HUES64 (cell line): ENCODE measurements at regions not wholly inside any gene's neighbourhood (a gene's known extent, or its start where the extent isn't known, plus 50 kb on each side); places are given as distances from the start of the nearest gene placed in this dataset.

Experiments
- H3K27ac ChIP-seq: 2 replicates; pipeline ENCODE4 v1.7.0; 2013; ENCODE audit warnings: low read depth, low read length, inconsistent platforms
- H3K27me3 ChIP-seq: 2 replicates; pipeline ENCODE4 v1.6.1; 2013; ENCODE audit warnings: mild to moderate bottlenecking, low read length; ENCODE audit not compliant: insufficient read depth
- H3K36me3 ChIP-seq: 2 replicates; pipeline ENCODE4 v1.6.1; 2013; ENCODE audit warnings: mild to moderate bottlenecking, low read length; ENCODE audit not compliant: insufficient read depth
- H3K4me1 ChIP-seq: 2 replicates; pipeline ENCODE4 v1.6.1; 2013; ENCODE audit warnings: mild to moderate bottlenecking, low read length, moderate library complexity; ENCODE audit not compliant: insufficient read depth
- H3K4me3 ChIP-seq: 2 replicates; pipeline ENCODE4 v1.5.1; 2013; ENCODE audit warnings: mild to moderate bottlenecking, low read length, moderate library complexity
- H3K9ac ChIP-seq: 2 replicates; pipeline ENCODE4 v1.6.1; 2013; ENCODE audit warnings: mild to moderate bottlenecking, low read depth, low read length
- H3K9me3 ChIP-seq: 2 replicates; pipeline ENCODE4 v1.6.1; 2013; ENCODE audit warnings: low read depth, low read length; ENCODE audit not compliant: insufficient read depth
- WGBS: fragments of 150-250, 120-280 bp; methylation state at CpG from one replicate; pipeline ENCODE4 v1.1.7; 2013; ENCODE audit warnings: missing lambda C conversion rate; 5-methylcytosine and 5-hydroxymethylcytosine counted together

GRCh38 chr2:17068021-17068420 lies 402.4 kb upstream of the CYRIA start:
- Histone ChIP-seq H3K4me1 (no peaks in the 10 kb centered on the region), H3K27me3 (no peaks in the 10 kb centered on the region), H3K4me3 (no peak overlapping the region), H3K9ac (no peak overlapping the region), H3K36me3 (no peaks in the 10 kb centered on the region), H3K9me3 (peaks cover 10% of the 10 kb centered on the region), H3K27ac (no peak overlapping the region)
- WGBS = 91% methylated on average over 4 of the region's 4 CpGs

DNA sequence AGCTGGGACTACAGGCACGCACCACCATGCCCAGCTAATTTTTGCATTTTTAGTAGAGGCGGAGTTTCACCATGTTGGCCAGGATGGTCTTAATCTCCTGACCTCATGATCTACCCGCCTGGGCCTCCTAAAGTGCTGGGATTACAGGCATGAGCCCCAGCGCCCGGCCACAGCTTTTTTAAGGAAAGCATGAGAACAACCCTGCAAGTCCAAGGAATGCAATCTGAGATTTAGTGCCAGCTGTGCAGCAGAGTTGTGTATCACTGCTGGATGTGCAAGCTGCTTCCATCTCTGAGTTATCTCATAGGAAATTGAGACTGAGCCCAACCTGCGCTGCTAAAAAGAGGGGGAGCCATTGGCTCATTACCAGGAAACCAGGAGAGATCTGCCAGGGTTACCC lies 399.9 kb upstream of the CYRIA start:
- no peak overlapping the region for H3K4me3 ChIP-seq
- H3K4me1 ChIP-seq = no peaks in the 10 kb centered on the region
- no peak overlapping the region for H3K27ac ChIP-seq
- 0 out of 2 replicates have a peak, but pooled peaks cover under 1% of the 10 kb centered on the region for H3K9me3 ChIP-seq
- WGBS = 79% methylated on average over 6 of the region's 6 CpGs
- H3K36me3 ChIP-seq = no peaks in the 10 kb centered on the region
- no peaks in the 10 kb centered on the region for H3K27me3 ChIP-seq
- H3K9ac ChIP-seq = no peak overlapping the region

GRCh38 chr2:17061028-17061427 lies 395.4 kb upstream of the CYRIA start:
- H3K4me1 ChIP-seq = peaks cover 41% of the 10 kb centered on the region
- H3K9me3 ChIP-seq = no peaks in the 10 kb centered on the region
- no peaks in the 10 kb centered on the region for H3K36me3 ChIP-seq
- WGBS = no CpG with 5 or more reads among the region's 2 CpGs
- H3K27ac ChIP-seq = no peak overlapping the region
- H3K4me3 ChIP-seq = no peak overlapping the region
- H3K9ac ChIP-seq = no peak overlapping the region
- no peaks in the 10 kb centered on the region for H3K27me3 ChIP-seq

DNA sequence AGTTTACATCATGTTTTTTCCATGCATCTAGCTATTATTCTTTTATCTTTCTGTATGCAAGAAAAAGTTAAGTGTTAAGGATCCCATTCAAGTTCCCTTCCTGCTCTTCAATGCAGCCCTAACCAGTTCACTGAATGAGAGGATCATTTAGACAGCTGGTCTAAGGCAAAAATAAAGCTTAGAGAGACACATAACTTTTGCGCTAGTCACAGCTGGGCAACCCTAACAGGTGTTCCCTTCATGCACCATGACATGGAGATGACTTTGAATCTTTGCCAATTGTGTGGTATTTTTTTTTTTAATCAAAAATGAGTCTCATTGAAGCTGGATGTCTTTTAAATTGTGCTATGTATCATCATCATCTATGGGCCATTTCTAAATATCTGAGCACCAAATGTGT lies 393.8 kb upstream of the CYRIA start:
- H3K4me3 ChIP-seq = no peak overlapping the region
- no peaks in the 10 kb centered on the region for H3K9me3 ChIP-seq
- H3K27ac ChIP-seq = no peak overlapping the region
- H3K9ac ChIP-seq = no peak overlapping the region
- WGBS = 100% methylated on average over 1 of the region's 1 CpG
- H3K4me1 ChIP-seq = peaks cover 41% of the 10 kb centered on the region
- no peaks in the 10 kb centered on the region for H3K27me3 ChIP-seq
- H3K36me3 ChIP-seq = no peaks in the 10 kb centered on the region

DNA sequence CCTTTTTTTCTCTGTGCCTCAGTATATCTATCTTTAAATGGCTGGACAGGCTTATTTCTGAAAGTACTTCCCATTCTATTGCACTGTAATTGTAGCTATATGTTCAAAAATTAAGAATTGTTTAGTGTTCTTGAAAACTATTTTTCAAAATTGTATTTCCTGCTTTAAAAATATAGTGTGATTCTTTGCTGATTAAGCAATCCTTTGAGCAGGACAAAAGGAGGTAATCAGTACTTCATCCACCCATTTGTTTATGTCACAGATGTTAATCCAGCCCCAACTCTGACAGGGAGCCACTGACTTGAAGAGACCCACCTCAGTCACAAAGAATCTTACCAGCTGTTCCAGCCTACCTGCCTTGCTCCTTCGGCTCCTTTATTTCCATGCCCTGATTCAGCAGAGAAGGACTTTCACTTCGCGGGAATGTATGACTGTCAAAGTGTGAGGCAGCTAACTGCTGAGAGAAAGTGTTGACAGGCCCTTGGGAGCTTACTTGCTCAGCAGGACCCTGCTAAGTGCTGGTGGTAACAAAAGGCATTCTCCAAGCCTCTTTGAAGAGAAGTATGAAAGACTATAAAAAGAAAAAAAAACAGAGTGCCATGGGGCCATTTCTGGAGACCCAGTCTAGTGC lies 393.3 kb upstream of the CYRIA start:
- 16% methylated on average over 3 of the region's 3 CpGs for WGBS
- Histone ChIP-seq H3K9ac (no peak overlapping the region), H3K27ac (no peak overlapping the region), H3K27me3 (no peaks in the 10 kb centered on the region), H3K9me3 (no peaks in the 10 kb centered on the region), H3K36me3 (no peaks in the 10 kb centered on the region), H3K4me3 (no peak overlapping the region), H3K4me1 (peaks cover 41% of the 10 kb centered on the region)

DNA sequence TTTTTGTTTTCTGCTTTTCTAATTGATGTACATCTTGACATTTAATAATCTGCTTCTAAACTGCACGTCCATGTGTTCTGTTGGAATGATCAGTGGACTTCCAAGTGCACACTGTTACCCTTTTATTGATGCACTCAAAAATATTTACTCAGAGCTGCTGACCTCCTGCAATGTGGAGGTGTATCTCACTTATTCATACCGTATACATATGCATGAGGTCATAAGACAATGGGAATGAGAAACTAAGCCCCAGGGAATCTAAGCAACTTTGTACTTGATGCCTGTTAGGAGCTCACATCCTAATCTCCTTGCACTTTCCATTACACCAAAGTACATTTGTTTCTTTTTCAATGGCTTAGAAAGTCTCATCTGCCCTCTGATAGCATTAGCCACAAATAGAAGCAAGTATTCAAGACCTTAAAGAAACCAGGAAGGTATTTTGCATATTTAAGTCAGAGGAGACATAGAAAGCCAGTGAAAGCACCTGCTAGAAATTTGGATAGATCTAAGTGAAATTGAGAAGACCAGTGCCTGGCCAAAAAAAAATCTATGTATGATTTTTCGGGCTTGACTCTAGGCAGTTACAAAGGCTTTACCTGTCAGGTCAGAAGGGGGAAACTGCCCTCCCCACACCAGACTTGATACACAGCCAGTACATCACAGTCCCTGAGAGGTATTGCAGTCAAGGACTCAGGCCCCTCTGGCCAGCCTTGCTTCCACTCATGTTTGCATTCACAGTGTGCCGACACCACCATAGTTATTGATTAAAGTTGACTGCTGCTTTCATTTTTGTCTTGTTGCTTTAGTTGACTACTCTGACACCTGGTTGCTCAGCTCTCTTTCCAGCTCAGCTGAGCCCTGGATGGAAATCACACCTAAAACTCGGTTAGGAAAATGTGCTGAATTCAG lies 391.7 kb upstream of the CYRIA start:
- H3K27ac ChIP-seq = no peak overlapping the region
- H3K9me3 ChIP-seq = no peaks in the 10 kb centered on the region
- no peaks in the 10 kb centered on the region for H3K27me3 ChIP-seq
- WGBS = 84% methylated on average over 5 of the region's 5 CpGs
- no peak overlapping the region for H3K4me3 ChIP-seq
- H3K4me1 ChIP-seq = peaks cover 41% of the 10 kb centered on the region
- H3K36me3 ChIP-seq = no peaks in the 10 kb centered on the region
- no peak overlapping the region for H3K9ac ChIP-seq

- Histone ChIP-seq H3K36me3 (no peaks in the 10 kb centered on the region), H3K27me3 (no peaks in the 10 kb centered on the region), H3K9me3 (no peaks in the 10 kb centered on the region), H3K9ac (no peak overlapping the region), H3K4me1 (peaks cover 41% of the 10 kb centered on the region), H3K27ac (no peak overlapping the region), H3K4me3 (no peak overlapping the region)
- WGBS = 91% methylated on average over 4 of the region's 4 CpGs
Observed at GRCh38 chr2:17056236-17056635, 390.6 kb upstream of the CYRIA start.

GRCh38 chr2:17052001-17052400 lies 386.4 kb upstream of the CYRIA start:
- H3K27ac ChIP-seq = no peak overlapping the region
- H3K36me3 ChIP-seq = no peaks in the 10 kb centered on the region
- no peaks in the 10 kb centered on the region for H3K9me3 ChIP-seq
- peaks cover 10% of the 10 kb centered on the region for H3K4me1 ChIP-seq
- no peaks in the 10 kb centered on the region for H3K27me3 ChIP-seq
- H3K4me3 ChIP-seq = no peak overlapping the region
- H3K9ac ChIP-seq = no peak overlapping the region
- 93% methylated on average over 5 of the region's 5 CpGs for WGBS

- Histone ChIP-seq H3K9me3 (no peaks in the 10 kb centered on the region), H3K36me3 (no peaks in the 10 kb centered on the region), H3K27me3 (no peaks in the 10 kb centered on the region), H3K9ac (no peak overlapping the region), H3K27ac (no peak overlapping the region), H3K4me1 (peaks cover 5% of the 10 kb centered on the region), H3K4me3 (no peak overlapping the region)
Observed at GRCh38 chr2:17051538-17051937, 385.9 kb upstream of the CYRIA start.

DNA sequence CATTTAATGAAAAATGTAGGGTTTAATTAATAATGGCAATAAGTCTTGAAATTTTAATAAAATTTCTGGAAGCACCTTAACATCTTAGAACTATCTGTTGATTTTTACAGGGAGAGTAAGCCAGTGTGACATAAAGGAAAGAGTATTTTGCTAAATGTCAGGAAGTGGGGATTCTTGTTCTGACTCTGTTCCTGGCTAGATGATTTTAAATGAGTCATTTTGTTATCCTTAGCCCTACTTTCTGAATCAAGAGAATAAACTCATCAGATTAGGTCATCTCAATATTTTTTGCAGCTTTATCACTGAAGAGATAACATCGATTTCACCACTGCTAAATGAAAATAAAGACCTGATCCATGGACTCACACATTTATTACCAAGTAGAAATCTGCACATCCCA lies 377.5 kb upstream of the CYRIA start:
- Histone ChIP-seq H3K4me1 (no peaks in the 10 kb centered on the region), H3K4me3 (no peak overlapping the region), H3K36me3 (no peaks in the 10 kb centered on the region), H3K9ac (no peak overlapping the region), H3K27me3 (no peaks in the 10 kb centered on the region), H3K27ac (no peak overlapping the region), H3K9me3 (no peaks in the 10 kb centered on the region)
- 96% methylated on average over 1 of the region's 1 CpG for WGBS

- H3K4me1 ChIP-seq = no peaks in the 10 kb centered on the region
- H3K27ac ChIP-seq = no peak overlapping the region
- H3K36me3 ChIP-seq = no peaks in the 10 kb centered on the region
- no peaks in the 10 kb centered on the region for H3K9me3 ChIP-seq
- H3K4me3 ChIP-seq = no peak overlapping the region
- no peak overlapping the region for H3K9ac ChIP-seq
- 96% methylated on average over 5 of the region's 5 CpGs for WGBS
- no peaks in the 10 kb centered on the region for H3K27me3 ChIP-seq
Observed at GRCh38 chr2:17036361-17036760, 370.7 kb upstream of the CYRIA start.
